ENCODE measurements at regions not wholly inside any gene's neighbourhood (a gene's known extent, or its start where the extent isn't known, plus 50 kb on each side); places are given as distances from the start of the nearest gene placed in this dataset.

DNA sequence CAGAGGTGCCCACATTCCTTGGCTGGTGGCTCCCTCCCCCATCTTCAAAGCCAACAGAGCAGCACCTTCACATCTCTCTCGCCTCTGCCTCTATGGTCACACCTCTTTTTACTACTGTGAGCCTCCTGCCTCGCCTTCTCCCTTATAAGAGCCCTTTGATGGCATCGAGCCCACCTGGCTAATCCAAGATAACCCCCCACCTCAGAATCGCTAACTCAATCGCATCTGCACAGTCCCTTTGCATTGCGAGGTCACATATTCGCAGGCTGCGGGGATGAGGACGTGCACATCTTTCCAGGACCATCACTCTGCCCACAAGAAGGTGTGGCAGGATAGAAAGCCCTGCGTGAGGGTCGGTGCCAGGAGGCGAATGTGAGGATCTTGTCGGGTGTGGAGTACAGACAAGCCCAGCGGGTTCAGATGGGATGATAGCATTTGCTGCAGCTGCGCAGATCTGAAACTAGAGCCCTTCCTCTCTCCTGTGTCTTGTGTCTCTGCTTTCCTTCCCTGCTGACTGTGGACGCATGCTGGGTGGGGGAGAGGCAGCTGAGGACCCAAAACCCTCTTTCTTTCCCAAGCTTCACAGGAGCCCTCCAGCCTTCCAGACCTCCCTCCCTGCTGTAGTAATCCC lies 148.3 kb upstream of the HDAC4 start:
- TF ChIP-seq ZNF565 (CRISPR knock-in tag; conservative IDR thresholded peaks at IDR 0.05; ENCODE audit: low read depth) (no peak), CREB5 (CRISPR knock-in tag; IDR thresholded peaks at IDR 0.05; ENCODE audit: low read depth) (no peak), PATZ1 (CRISPR knock-in tag; IDR thresholded peaks at IDR 0.05; ENCODE audit: borderline replicate concordance) (no peak), GLIS3 (CRISPR knock-in tag; IDR thresholded peaks at IDR 0.05) (no peak)
